ENCODE measurements at regions not wholly inside any gene's neighbourhood (a gene's known extent, or its start where the extent isn't known, plus 50 kb on each side); places are given as distances from the start of the nearest gene placed in this dataset.
"Not testable (repeated sequence)": the region's sequence is repeated elsewhere in the genome, so short reads cannot be mapped to it uniquely, and the experiment has no call there.

GRCh38 chr3:39601241-39601640 lies 133.8 kb downstream of the MOBP start:
- Histone ChIP-seq H3K36me3 (ENCODE audit: control insufficient read depth, insufficient read depth, low read length) (no peaks in the 10 kb centered on the region), H3K4me1 (ENCODE audit: control insufficient read depth, insufficient read depth, low read length) (no peaks in the 10 kb centered on the region), H3K27me3 (ENCODE audit: control insufficient read depth, insufficient read depth, low read length) (no peaks in the 10 kb centered on the region), H3K9me3 (ENCODE audit: control insufficient read depth, insufficient read depth, low read length) (no peaks in the 10 kb centered on the region), H3K4me3 (ENCODE audit: low read length) (no peak overlapping the region), H3K27ac (ENCODE audit: low read length) (no peak overlapping the region)
- no peak for DNase-seq (ENCODE audit: low read depth, low spot score)
- WGBS (ENCODE audit: insufficient coverage, insufficient read length) = no CpG with 5 or more reads among the region's 2 CpGs

GRCh38 chr3:39605837-39606236 lies 138.4 kb downstream of the MOBP start:
- H3K9me3 ChIP-seq (ENCODE audit: control insufficient read depth, insufficient read depth, low read length) = no peaks in the 10 kb centered on the region
- DNase-seq (ENCODE audit: low read depth, low spot score) = no peak
- H3K36me3 ChIP-seq (ENCODE audit: control insufficient read depth, insufficient read depth, low read length) = no peaks in the 10 kb centered on the region

GRCh38 chr3:39626198-39626597 lies 158.7 kb downstream of the MOBP start:
- Histone ChIP-seq H3K4me1 (ENCODE audit: control insufficient read depth, insufficient read depth, low read length) (no peaks in the 10 kb centered on the region), H3K27ac (ENCODE audit: low read length) (no peak overlapping the region), H3K9me3 (ENCODE audit: control insufficient read depth, insufficient read depth, low read length) (no peaks in the 10 kb centered on the region), H3K36me3 (ENCODE audit: control insufficient read depth, insufficient read depth, low read length) (no peaks in the 10 kb centered on the region), H3K4me3 (ENCODE audit: low read length) (no peak overlapping the region), H3K27me3 (ENCODE audit: control insufficient read depth, insufficient read depth, low read length) (no peaks in the 10 kb centered on the region)
- no peak for DNase-seq (ENCODE audit: low read depth, low spot score)
- WGBS (ENCODE audit: insufficient coverage, insufficient read length) = no CpG with 5 or more reads among the region's 1 CpG

More at GRCh38 chr3:39605837-39606236, 138.4 kb downstream of the MOBP start:
- WGBS (ENCODE audit: insufficient coverage, insufficient read length) = no CpG with 5 or more reads among the region's 1 CpG
- Histone ChIP-seq H3K4me3 (ENCODE audit: low read length) (no peak overlapping the region), H3K27ac (ENCODE audit: low read length) (no peak overlapping the region), H3K4me1 (ENCODE audit: control insufficient read depth, insufficient read depth, low read length) (no peaks in the 10 kb centered on the region), H3K27me3 (ENCODE audit: control insufficient read depth, insufficient read depth, low read length) (no peaks in the 10 kb centered on the region)

GRCh38 chr3:39631136-39631535 lies 163.7 kb downstream of the MOBP start:
- H3K27ac ChIP-seq (ENCODE audit: low read length) = no peak overlapping the region
- WGBS (ENCODE audit: insufficient coverage, insufficient read length) = no CpG with 5 or more reads among the region's 5 CpGs

GRCh38 chr3:39637807-39638206 lies 170.3 kb downstream of the MOBP start:
- DNase-seq (ENCODE audit: low read depth, low spot score) = no peak
- Histone ChIP-seq H3K36me3 (ENCODE audit: control insufficient read depth, insufficient read depth, low read length) (no peaks in the 10 kb centered on the region), H3K4me3 (ENCODE audit: low read length) (no peak overlapping the region), H3K9me3 (ENCODE audit: control insufficient read depth, insufficient read depth, low read length) (no peaks in the 10 kb centered on the region), H3K4me1 (ENCODE audit: control insufficient read depth, insufficient read depth, low read length) (0 out of 2 replicates have a peak, but pooled peaks cover 2% of the 10 kb centered on the region), H3K27me3 (ENCODE audit: control insufficient read depth, insufficient read depth, low read length) (no peaks in the 10 kb centered on the region), H3K27ac (ENCODE audit: low read length) (no peak overlapping the region)
- WGBS (ENCODE audit: insufficient coverage, insufficient read length) = no CpG with 5 or more reads among the region's 1 CpG

More at GRCh38 chr3:39631136-39631535, 163.7 kb downstream of the MOBP start:
- Histone ChIP-seq H3K4me1 (ENCODE audit: control insufficient read depth, insufficient read depth, low read length) (no peaks in the 10 kb centered on the region), H3K4me3 (ENCODE audit: low read length) (no peak overlapping the region), H3K36me3 (ENCODE audit: control insufficient read depth, insufficient read depth, low read length) (no peaks in the 10 kb centered on the region), H3K27me3 (ENCODE audit: control insufficient read depth, insufficient read depth, low read length) (no peaks in the 10 kb centered on the region), H3K9me3 (ENCODE audit: control insufficient read depth, insufficient read depth, low read length) (no peaks in the 10 kb centered on the region)
- no peak for DNase-seq (ENCODE audit: low read depth, low spot score)

- Histone ChIP-seq H3K9me3 (ENCODE audit: control insufficient read depth, insufficient read depth, low read length) (no peaks in the 10 kb centered on the region), H3K27me3 (ENCODE audit: control insufficient read depth, insufficient read depth, low read length) (no peaks in the 10 kb centered on the region), H3K27ac (ENCODE audit: low read length) (no peak overlapping the region), H3K36me3 (ENCODE audit: control insufficient read depth, insufficient read depth, low read length) (no peaks in the 10 kb centered on the region), H3K4me3 (ENCODE audit: low read length) (no peak overlapping the region), H3K4me1 (ENCODE audit: control insufficient read depth, insufficient read depth, low read length) (0 out of 2 replicates have a peak, but pooled peaks cover 2% of the 10 kb centered on the region)
- no CpG with 5 or more reads among the region's 6 CpGs for WGBS (ENCODE audit: insufficient coverage, insufficient read length)
- DNase-seq (ENCODE audit: low read depth, low spot score) = no peak
Observed at GRCh38 chr3:39638301-39638700, 170.8 kb downstream of the MOBP start.

- Histone ChIP-seq H3K4me3 (ENCODE audit: low read length) (no peak overlapping the region), H3K36me3 (ENCODE audit: control insufficient read depth, insufficient read depth, low read length) (no peaks in the 10 kb centered on the region), H3K27ac (ENCODE audit: low read length) (no peak overlapping the region), H3K27me3 (ENCODE audit: control insufficient read depth, insufficient read depth, low read length) (no peaks in the 10 kb centered on the region), H3K4me1 (ENCODE audit: control insufficient read depth, insufficient read depth, low read length) (0 out of 2 replicates have a peak, but pooled peaks cover 2% of the 10 kb centered on the region), H3K9me3 (ENCODE audit: control insufficient read depth, insufficient read depth, low read length) (no peaks in the 10 kb centered on the region)
- no peak for DNase-seq (ENCODE audit: low read depth, low spot score)
- WGBS (ENCODE audit: insufficient coverage, insufficient read length) = no CpG with 5 or more reads among the region's 5 CpGs
Observed at GRCh38 chr3:39639344-39640236, 169.8 kb upstream of the MYRIP start.

GRCh38 chr3:39641274-39641673 lies 168.1 kb upstream of the MYRIP start:
- Histone ChIP-seq H3K9me3 (ENCODE audit: control insufficient read depth, insufficient read depth, low read length) (no peaks in the 10 kb centered on the region), H3K27me3 (ENCODE audit: control insufficient read depth, insufficient read depth, low read length) (no peaks in the 10 kb centered on the region), H3K27ac (ENCODE audit: low read length) (no peak overlapping the region), H3K4me3 (ENCODE audit: low read length) (no peak overlapping the region), H3K4me1 (ENCODE audit: control insufficient read depth, insufficient read depth, low read length) (0 out of 2 replicates have a peak, but pooled peaks cover 2% of the 10 kb centered on the region), H3K36me3 (ENCODE audit: control insufficient read depth, insufficient read depth, low read length) (no peaks in the 10 kb centered on the region)
- no peak for DNase-seq (ENCODE audit: low read depth, low spot score)
- WGBS (ENCODE audit: insufficient coverage, insufficient read length) = no CpG with 5 or more reads among the region's 4 CpGs

- no peak overlapping the region for H3K27ac ChIP-seq (ENCODE audit: low read length)
- no CpG with 5 or more reads among the region's 4 CpGs for WGBS (ENCODE audit: insufficient coverage, insufficient read length)
- no peaks in the 10 kb centered on the region for H3K9me3 ChIP-seq (ENCODE audit: control insufficient read depth, insufficient read depth, low read length)
- H3K36me3 ChIP-seq (ENCODE audit: control insufficient read depth, insufficient read depth, low read length) = no peaks in the 10 kb centered on the region
- no peaks in the 10 kb centered on the region for H3K27me3 ChIP-seq (ENCODE audit: control insufficient read depth, insufficient read depth, low read length)
- H3K4me3 ChIP-seq (ENCODE audit: low read length) = no peak overlapping the region
- H3K4me1 ChIP-seq (ENCODE audit: control insufficient read depth, insufficient read depth, low read length) = 0 out of 2 replicates have a peak, but pooled peaks cover 2% of the 10 kb centered on the region
- DNase-seq (ENCODE audit: low read depth, low spot score) = no peak
Observed at GRCh38 chr3:39644176-39644575, 165.2 kb upstream of the MYRIP start.

GRCh38 chr3:39651256-39651655 lies 158.2 kb upstream of the MYRIP start:
- H3K4me3 ChIP-seq (ENCODE audit: low read length); DNase-seq (ENCODE audit: low read depth, low spot score); H3K9me3 ChIP-seq (ENCODE audit: control insufficient read depth, insufficient read depth, low read length); H3K27me3 ChIP-seq (ENCODE audit: control insufficient read depth, insufficient read depth, low read length); H3K36me3 ChIP-seq (ENCODE audit: control insufficient read depth, insufficient read depth, low read length); H3K27ac ChIP-seq (ENCODE audit: low read length); H3K4me1 ChIP-seq (ENCODE audit: control insufficient read depth, insufficient read depth, low read length): not testable (repeated sequence)
- no CpG with 5 or more reads among the region's 19 CpGs for WGBS (ENCODE audit: insufficient coverage, insufficient read length)

Data from iPS DF 6.9 (cell line).